ENCODE measurements at regions not wholly inside any gene's neighbourhood (a gene's known extent, or its start where the extent isn't known, plus 50 kb on each side); places are given as distances from the start of the nearest gene placed in this dataset.

- TF ChIP-seq GATA2 (IDR thresholded peaks at IDR 0.05; ENCODE audit: low read depth, low read length), result no peak
- TF ChIP-seq GATA3 (IDR thresholded peaks at IDR 0.05; ENCODE audit: low read depth, low read length), result no peak
Observed at GRCh38 chr6:21309807-21310221, 283.7 kb upstream of the SOX4 start.

All from SH-SY5Y (cell line).